Stimulated activated CD8-positive, alpha-beta memory T cell treated with anti-CD3 and anti-CD28 coated beads, Interleukin-15, amount 100 ng/mL, for 24 hours (primary cell): ENCODE measurements at regions not wholly inside any gene's neighbourhood (a gene's known extent, or its start where the extent isn't known, plus 50 kb on each side); places are given as distances from the start of the nearest gene placed in this dataset.

Experiments
- DNase-seq: peaks from one replicate; pipeline ENCODE4 v3.0.0-alpha.2; 2020; ENCODE audit warnings: low read depth

GRCh38 chr12:124489915-124490583 is 77.4 kb downstream of the NCOR2 start:
- DNase-seq: no peak

- DNase-seq: no peak
Measured at GRCh38 chr12:124489220-124489619, 78.2 kb downstream of the NCOR2 start.

- DNase-seq: no peak
Measured at GRCh38 chr12:124488520-124488919, 78.9 kb downstream of the NCOR2 start.

GRCh38 chr12:124487834-124488165 is 79.6 kb downstream of the NCOR2 start:
- no peak for DNase-seq

GRCh38 chr12:124487066-124487833 is 80.2 kb downstream of the NCOR2 start:
- no peak for DNase-seq

- DNase-seq: no peak
Measured at GRCh38 chr12:124486346-124486963, 81.0 kb downstream of the NCOR2 start.

- no peak for DNase-seq
Measured at GRCh38 chr12:124485371-124485770, 82.0 kb downstream of the NCOR2 start.

GRCh38 chr12:124484526-124484953 is 82.9 kb downstream of the NCOR2 start:
- no peak for DNase-seq

- no peak for DNase-seq
Measured at GRCh38 chr12:124484067-124484466, 83.3 kb downstream of the NCOR2 start.

- DNase-seq: no peak
Measured at GRCh38 chr12:124482901-124483799, 84.3 kb downstream of the NCOR2 start.

- no peak for DNase-seq
Measured at GRCh38 chr12:124482567-124482893, 84.9 kb downstream of the NCOR2 start.

- no peak for DNase-seq
Measured at GRCh38 chr12:124481772-124482566, 85.4 kb downstream of the NCOR2 start.

- no peak for DNase-seq
Measured at GRCh38 chr12:124481257-124481750, 86.1 kb downstream of the NCOR2 start.

GRCh38 chr12:124480469-124481256 is 86.7 kb downstream of the NCOR2 start:
- DNase-seq: no peak

- no peak for DNase-seq
Measured at GRCh38 chr12:124479680-124480468, 87.5 kb downstream of the NCOR2 start.

- no peak for DNase-seq
Measured at GRCh38 chr12:124478985-124479645, 88.3 kb downstream of the NCOR2 start.

- no peak for DNase-seq
Measured at GRCh38 chr12:124478416-124478815, 89.0 kb downstream of the NCOR2 start.

GRCh38 chr12:124477107-124477915 is 90.1 kb downstream of the NCOR2 start:
- no peak for DNase-seq
